Bronchial epithelial cell (primary cell): ENCODE measurements at regions not wholly inside any gene's neighbourhood (a gene's known extent, or its start where the extent isn't known, plus 50 kb on each side); places are given as distances from the start of the nearest gene placed in this dataset.
A peak's percentile ranks its signal among the peaks of the same experiment; 100 is the strongest.

Source experiments
- DNase-seq: peaks from one replicate; pipeline ENCODE4 v3.0.0-alpha.2; 2010; ENCODE audit warnings: low read depth
- FAIRE-seq: peaks from 2 replicates; lab custom pipeline; 2011; peaks lifted over from hg19 to GRCh38; lab: Jason Lieb, UNC
- H3K27me3 ChIP-seq: 2 replicates; pipeline ENCODE4 v1.5.1; 2011; ENCODE audit warnings: low read length; ENCODE audit not compliant: control insufficient read depth, insufficient read depth
- H3K36me3 ChIP-seq: 2 replicates; pipeline ENCODE4 v1.5.1; 2011; ENCODE audit warnings: low read length; ENCODE audit not compliant: control insufficient read depth, insufficient read depth
- H3K4me3 ChIP-seq: 2 replicates; pipeline ENCODE4 v1.5.1; 2011; ENCODE audit warnings: mild to moderate bottlenecking, low read depth, low read length, control low read depth
- CTCF ChIP-seq: IDR thresholded peaks from 2 replicates; pipeline ENCODE4 v1.5.1; 2011; ENCODE audit warnings: mild to moderate bottlenecking, moderate library complexity, low read length, control low read depth, inconsistent platforms; ENCODE audit not compliant: insufficient read depth, severe bottlenecking

DNA sequence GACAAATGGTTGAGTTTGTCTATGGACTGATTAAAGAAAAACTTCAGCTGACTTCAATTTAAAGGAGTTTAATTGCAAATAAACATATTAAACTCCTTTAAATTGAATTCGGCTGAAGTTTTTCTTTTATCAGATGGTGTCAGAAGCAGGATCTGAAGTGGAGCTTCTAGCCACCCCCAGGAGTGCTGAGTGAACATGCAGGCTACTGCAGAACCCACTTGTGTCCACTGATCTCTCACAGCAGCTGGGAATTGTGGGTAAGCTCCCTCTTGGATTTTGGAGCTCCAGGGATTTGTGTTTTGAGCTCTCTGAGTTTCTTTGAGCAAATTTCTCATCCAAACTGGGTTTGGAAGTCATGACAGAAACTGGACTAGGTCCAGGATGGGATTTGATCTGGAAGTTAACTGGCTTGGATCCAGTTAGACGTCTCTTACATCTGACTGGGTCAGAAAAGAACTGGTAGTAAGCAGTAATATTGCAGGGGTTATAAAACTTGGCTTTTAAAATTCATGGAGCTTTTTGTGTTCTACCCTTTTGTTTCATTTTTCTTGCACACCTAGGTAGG, 95.8 kb upstream of the UST start:
- Histone ChIP-seq H3K27me3 (peaks cover 2% of the 10 kb centered on the region), H3K36me3 (no peaks in the 10 kb centered on the region), H3K4me3 (no peak overlapping the region)
- no peak for TF ChIP-seq CTCF
- DNase-seq (no peak), FAIRE-seq (no peak)

DNA sequence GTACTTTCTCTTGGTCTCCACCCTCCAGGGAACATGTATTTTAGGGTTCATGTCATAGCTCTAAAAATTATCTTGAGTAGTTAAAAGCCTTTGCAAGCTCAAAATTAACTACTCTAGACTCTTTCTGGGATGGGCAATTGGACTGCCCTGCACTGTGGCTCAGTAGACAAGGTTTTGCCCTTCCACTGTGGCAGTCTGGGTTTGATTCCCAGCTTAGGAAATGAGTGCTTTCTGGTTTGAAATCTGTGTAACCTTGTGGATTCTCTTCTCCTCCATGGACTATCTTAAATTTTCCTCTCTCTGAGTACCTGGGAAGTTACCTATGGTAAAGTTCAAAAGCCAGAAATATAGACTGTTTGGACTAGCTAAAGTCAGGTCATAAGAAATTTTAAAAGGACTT, 94.6 kb upstream of the UST start:
- FAIRE-seq (no peak), DNase-seq (no peak)
- Histone ChIP-seq H3K4me3 (no peak overlapping the region), H3K36me3 (no peaks in the 10 kb centered on the region), H3K27me3 (peaks cover 2% of the 10 kb centered on the region)
- TF ChIP-seq CTCF = no peak

DNA sequence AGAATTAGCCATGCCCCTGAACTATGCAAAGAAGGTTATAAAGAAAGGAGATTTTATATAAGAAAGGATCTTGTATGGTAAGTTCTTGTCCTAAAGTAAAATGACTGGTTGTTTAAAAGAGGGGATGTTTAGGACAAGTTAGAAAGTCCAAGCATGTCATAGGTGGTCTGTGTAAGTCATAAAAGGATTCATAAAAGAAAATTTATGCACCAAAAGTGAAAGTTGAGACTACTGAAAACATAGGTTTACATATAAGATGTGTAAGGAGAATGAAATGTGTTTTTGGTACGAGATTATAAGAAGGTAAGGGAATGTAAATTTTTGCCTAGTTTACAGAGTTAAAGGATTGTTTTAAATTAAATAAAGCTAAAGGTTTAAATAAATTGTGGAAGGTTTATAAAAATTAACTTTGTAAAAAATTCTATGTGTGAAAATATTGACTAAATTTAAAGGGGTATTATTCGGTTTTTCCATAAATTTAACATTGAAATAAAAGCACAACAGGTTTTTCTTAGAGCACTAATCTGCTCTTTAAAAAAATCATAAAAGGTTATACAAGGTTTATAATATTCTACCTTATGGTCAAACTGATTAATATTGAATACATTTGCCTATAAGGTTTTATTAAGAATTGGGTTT, 93.6 kb upstream of the UST start:
- no peak for DNase-seq
- H3K4me3 ChIP-seq = no peak overlapping the region
- FAIRE-seq = no peak
- no peak for TF ChIP-seq CTCF
- H3K36me3 ChIP-seq = no peaks in the 10 kb centered on the region
- H3K27me3 ChIP-seq = no peaks in the 10 kb centered on the region

DNA sequence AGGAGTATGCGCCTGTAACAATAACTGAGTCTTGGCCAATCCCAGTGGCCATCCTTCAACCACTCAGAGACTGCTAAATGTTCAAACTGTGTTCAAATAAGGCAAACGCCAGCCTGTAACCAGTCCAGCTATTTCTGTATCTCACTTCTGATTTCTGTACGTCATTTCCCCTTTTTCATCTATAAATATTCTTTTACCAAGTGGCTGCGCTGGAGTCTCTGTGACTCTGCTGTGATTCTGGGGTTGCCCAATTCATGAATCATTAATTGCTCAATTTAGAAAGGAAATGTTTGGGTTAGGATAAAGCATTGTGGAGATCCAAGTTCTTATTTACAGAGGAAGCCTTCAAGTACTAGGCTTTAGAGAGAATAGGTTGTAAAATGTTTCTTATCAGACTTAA, 89.8 kb upstream of the UST start:
- no peak for TF ChIP-seq CTCF
- Histone ChIP-seq H3K36me3 (no peaks in the 10 kb centered on the region), H3K4me3 (no peak overlapping the region), H3K27me3 (no peaks in the 10 kb centered on the region)
- no peak for FAIRE-seq
- peak; percentile 84 for DNase-seq

DNA sequence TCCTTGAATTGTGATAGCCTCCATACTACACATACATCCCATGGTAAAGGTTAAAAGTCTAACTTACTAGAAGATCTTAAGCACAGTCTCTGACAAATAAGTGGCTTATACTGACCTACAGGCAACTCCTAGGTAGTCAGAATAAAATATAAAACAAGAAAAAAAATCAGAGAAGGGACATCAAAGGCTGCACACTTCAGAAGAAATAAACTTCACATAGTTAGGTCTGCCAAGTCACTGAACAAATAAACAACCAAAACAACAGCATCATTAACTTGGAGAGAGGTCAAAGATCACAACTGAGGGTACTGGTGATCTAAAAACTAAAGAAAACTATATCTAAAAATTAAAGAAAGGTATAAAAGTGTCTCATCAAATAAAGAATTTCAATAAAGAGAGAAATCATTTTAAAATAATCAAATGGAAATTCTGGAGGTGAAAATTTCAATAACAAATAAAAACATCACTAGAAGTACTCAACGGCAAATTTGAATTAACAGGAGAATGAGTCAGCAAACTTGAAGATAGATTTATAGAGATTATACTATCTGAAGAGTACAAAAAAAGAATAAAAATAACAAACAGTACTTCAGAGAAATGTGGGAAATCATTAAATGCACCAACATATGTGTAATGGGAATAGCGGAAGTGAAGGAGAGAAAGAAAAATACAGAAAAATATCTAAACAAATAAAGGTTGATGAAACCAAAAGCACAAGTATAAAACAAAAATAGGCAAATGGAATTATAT, 88.0 kb upstream of the UST start:
- FAIRE-seq = no peak
- Histone ChIP-seq H3K4me3 (no peak overlapping the region), H3K27me3 (no peaks in the 10 kb centered on the region), H3K36me3 (no peaks in the 10 kb centered on the region)
- no peak for TF ChIP-seq CTCF
- DNase-seq = no peak
